K562 (cell line): ENCODE measurements at regions not wholly inside any gene's neighbourhood (a gene's known extent, or its start where the extent isn't known, plus 50 kb on each side); places are given as distances from the start of the nearest gene placed in this dataset.

ENCODE experiments used
- ATAC-seq: fragments of 200-7000 bp; cut with Tn5 transposase; 3 replicates; pipeline ENCODE4 v1.9.1; 2020; ENCODE audit warnings: moderate library complexity
- BruUV-seq: library from RNA; stranded (reverse); fragments of 400-500 nt; replicated peaks from 2 replicates; lab custom pipeline; 2021; lab: Mats Ljungman, UMichigan
- CTCF ChIA-PET: fragments of 300-600 bp; formaldehyde crosslinking; extraction: SDS; loops from one replicate; lab custom pipeline; 2021; ENCODE audit warnings: low intra/inter-chr PET ratio; lab: Yijun Ruan, JAX
- POLR2A ChIA-PET: fragments of 300-600, 350-650 bp; sonication (Branson Sonifier 250); formaldehyde crosslinking; extraction: SDS; loops from one replicate; lab custom pipeline; 2021; ENCODE audit warnings: antibody characterized with exemption, inconsistent platforms; lab: Yijun Ruan, JAX
- DNase-seq, 4 experiments: peaks; one replicate each; pipeline versions ENCODE4 v3.0.0 to v3.0.0-alpha.2; 2011 to 2018; ENCODE audit warnings: low spot score in 3 of 4, mixed read lengths in 3 of 4; ENCODE audit errors: extremely low read depth in 1 of 4
- FAIRE-seq: peaks from 2 replicates; lab custom pipeline; 2011; peaks lifted over from hg19 to GRCh38; lab: Jason Lieb, UNC
- H2AFZ ChIP-seq: 2 replicates; pipeline ENCODE4 v1.6.0; 2011; ENCODE audit warnings: low read depth, low read length, control low read depth, inconsistent platforms
- H3K27ac ChIP-seq: fragments of 200-600 bp; 3 replicates; pipeline ENCODE4 v1.8.0; 2011; ENCODE audit warnings: low read depth, mild to moderate bottlenecking, control low read depth, inconsistent platforms, low read length, moderate library complexity, mixed read lengths; ENCODE audit errors: extremely low read depth
- H3K27me3 ChIP-seq, 2 experiments: fragments of 300-600 bp in 1 of 2; 2 replicates in 1 of 2; 3 replicates in 1 of 2; pipeline versions ENCODE4 v1.6.0 to v1.8.0; 2011; ENCODE audit warnings: inconsistent platforms in 2 of 2, low read length in 2 of 2, mild to moderate bottlenecking in 1 of 2, mixed read lengths in 1 of 2, moderate library complexity in 1 of 2; ENCODE audit not compliant: control insufficient read depth in 2 of 2, insufficient read depth in 2 of 2
- H3K36me3 ChIP-seq: fragments of 300-600 bp; 3 replicates; pipeline ENCODE4 v1.8.0; 2011; ENCODE audit warnings: mild to moderate bottlenecking, low read length, inconsistent platforms; ENCODE audit not compliant: control insufficient read depth, insufficient read depth
- H3K4me1 ChIP-seq, 2 experiments: fragments of 200-600 bp in 1 of 2; replicated peaks in 1 of 2; 2 replicates in 1 of 2; 3 replicates in 1 of 2; pipeline versions ENCODE4 v1.5.1 to v1.8.0; 2011; ENCODE audit warnings: inconsistent platforms in 2 of 2, low read length in 2 of 2, mild to moderate bottlenecking in 1 of 2, mixed read lengths in 1 of 2, moderate library complexity in 1 of 2; ENCODE audit not compliant: control insufficient read depth in 2 of 2, insufficient read depth in 2 of 2
- H3K4me2 ChIP-seq: 2 replicates; pipeline ENCODE4 v1.6.1; 2011; ENCODE audit warnings: low read length, control low read depth, inconsistent platforms, mixed read lengths; ENCODE audit not compliant: insufficient read depth
- H3K4me3 ChIP-seq: fragments of 200-600 bp; sonication (generic), shearing (Covaris generic); 2 replicates; pipeline ENCODE4 v1.5.1; 2016; ENCODE audit warnings: control low read depth, inconsistent platforms
- H3K79me2 ChIP-seq: fragments of 200-600 bp; 3 replicates; pipeline ENCODE4 v1.8.0; 2011; ENCODE audit warnings: low read length, inconsistent platforms; ENCODE audit not compliant: control insufficient read depth, insufficient read depth
- H3K9ac ChIP-seq, 2 experiments: 2 replicates each; pipeline versions ENCODE4 v1.6.0 to v1.6.1; 2011; ENCODE audit warnings: low read depth in 2 of 2, low read length in 2 of 2, control low read depth in 1 of 2, inconsistent platforms in 1 of 2, mild to moderate bottlenecking in 1 of 2, mixed read lengths in 1 of 2; ENCODE audit not compliant: insufficient read depth in 1 of 2
- H3K9me1 ChIP-seq: one replicate; pipeline ENCODE4 v1.6.0; 2011; ENCODE audit warnings: inconsistent platforms, mild to moderate bottlenecking, low read length, moderate library complexity; ENCODE audit not compliant: control insufficient read depth, insufficient read depth
- H3K9me3 ChIP-seq: replicated peaks from 2 replicates; pipeline ENCODE4 v1.5.1; 2011; ENCODE audit warnings: low read depth, low read length, inconsistent platforms; ENCODE audit not compliant: control insufficient read depth, insufficient read depth
- H4K20me1 ChIP-seq: replicated peaks from 2 replicates; pipeline ENCODE4 v1.6.1; 2011; ENCODE audit warnings: low read length, inconsistent platforms, mixed read lengths; ENCODE audit not compliant: control insufficient read depth, insufficient read depth
- CCAR2 ChIP-seq: fragments of 200-400 bp; formaldehyde crosslinking; IDR thresholded peaks from 2 replicates; pipeline ENCODE4 v1.6.1; 2017; ENCODE audit warnings: mild to moderate bottlenecking, low read depth, low read length
- ETS2 ChIP-seq: IDR thresholded peaks from 2 replicates; pipeline ENCODE4 v1.6.1; 2016; ENCODE audit warnings: borderline replicate concordance, missing genetic modification characterization, mild to moderate bottlenecking, moderate library complexity, missing compliant biosample characterization; ENCODE audit not compliant: poor library complexity, severe bottlenecking
- FOXK2 ChIP-seq, 2 experiments: fragments of 450-650 bp; IDR thresholded peaks in 1 of 2; conservative IDR thresholded peaks in 1 of 2; 2 replicates each; pipeline ENCODE4 v1.6.1; 2016; ENCODE audit warnings: low read depth in 2 of 2, mild to moderate bottlenecking in 1 of 2
- NCOA2 ChIP-seq, 2 experiments: fragments of 450-650 bp; IDR thresholded peaks; 2 replicates each; pipeline ENCODE4 v1.6.1; 2018; ENCODE audit warnings: mild to moderate bottlenecking in 2 of 2, moderate library complexity in 1 of 2; ENCODE audit not compliant: partially characterized antibody in 2 of 2
- RFX7 ChIP-seq: fragments of 250-450 bp; sonication (Bioruptor Pico); IDR thresholded peaks from 2 replicates; pipeline ENCODE4 v1.5.1; 2021; ENCODE audit warnings: mild to moderate bottlenecking
- TEAD2 ChIP-seq: fragments of 450-650 bp; IDR thresholded peaks from 2 replicates; pipeline ENCODE4 v1.6.1; 2016; ENCODE audit warnings: missing genetic modification characterization, control low read depth, missing compliant biosample characterization
- ZNF239 ChIP-seq: fragments of 250-450 bp; sonication (Bioruptor Pico); IDR thresholded peaks from 2 replicates; pipeline ENCODE4 v1.4.0; 2020; ENCODE audit warnings: mild to moderate bottlenecking
- ZNF354B ChIP-seq: fragments of 250-450 bp; sonication (Bioruptor Pico); IDR thresholded peaks from 2 replicates; pipeline ENCODE4 v1.4.0; 2020
- ZNF699 ChIP-seq: fragments of 250-450 bp; sonication (Bioruptor Pico); IDR thresholded peaks from 2 replicates; pipeline ENCODE4 v1.8.0; 2021; ENCODE audit warnings: mild to moderate bottlenecking, moderate library complexity; ENCODE audit not compliant: insufficient replicate concordance
- WGBS: fragments of 100-300 bp; shearing (Covaris generic); methylation state at CpG from one replicate; pipeline ENCODE4 v1.1.6; 2016; ENCODE audit warnings: low coverage, mixed read lengths; ENCODE audit not compliant: insufficient coverage; ENCODE audit errors: missing lambda C conversion rate; 5-methylcytosine and 5-hydroxymethylcytosine counted together
- in situ Hi-C: fragments of 300-500 bp; cut with MboI; formaldehyde crosslinking; loops from 4 replicates; pipeline ENCODE4 v1.15.0; 2018; ENCODE audit warnings: inconsistent platforms, mixed read lengths
- intact Hi-C: fragments of 100-400 bp; cut with micrococcal nuclease; formaldehyde crosslinking; loops from 2 replicates; pipeline ENCODE4 v1.14.2; 2022
- TF ChIP-seq, protein P1 (sequence below): fragments of 250-450 bp; sonication (Bioruptor Pico); IDR thresholded peaks from 2 replicates; pipeline ENCODE4 v1.8.0; 2022; ENCODE audit warnings: inconsistent platforms, mild to moderate bottlenecking, moderate library complexity, borderline replicate concordance
- TF ChIP-seq, protein P2 (sequence below): fragments of 450-650 bp; conservative IDR thresholded peaks from 2 replicates; pipeline ENCODE4 v1.6.1; 2016; ENCODE audit warnings: missing genetic modification characterization, low read depth, mild to moderate bottlenecking, control low read depth, missing compliant biosample characterization
- TF ChIP-seq, protein P3 (sequence below): fragments of 250-450 bp; sonication (Bioruptor Pico); IDR thresholded peaks from 2 replicates; pipeline ENCODE4 v1.5.0; 2020; ENCODE audit warnings: mild to moderate bottlenecking

DNA sequence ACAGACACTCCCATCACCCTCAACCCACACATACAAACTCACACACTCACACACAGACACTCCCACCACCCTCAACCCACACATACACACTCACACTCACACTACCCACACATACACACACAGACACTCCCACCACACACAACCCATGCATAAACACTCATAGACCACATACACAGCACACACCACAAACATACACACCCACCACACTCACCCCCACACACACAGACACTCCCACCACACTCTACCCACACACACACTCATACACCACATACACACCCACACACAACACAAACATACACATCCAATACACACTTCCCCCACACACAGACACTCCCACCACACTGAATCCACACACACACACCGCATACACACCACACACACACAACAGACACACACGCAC, 521.2 kb downstream of the TCERG1L start:
- TF ChIP-seq, protein P1, sequence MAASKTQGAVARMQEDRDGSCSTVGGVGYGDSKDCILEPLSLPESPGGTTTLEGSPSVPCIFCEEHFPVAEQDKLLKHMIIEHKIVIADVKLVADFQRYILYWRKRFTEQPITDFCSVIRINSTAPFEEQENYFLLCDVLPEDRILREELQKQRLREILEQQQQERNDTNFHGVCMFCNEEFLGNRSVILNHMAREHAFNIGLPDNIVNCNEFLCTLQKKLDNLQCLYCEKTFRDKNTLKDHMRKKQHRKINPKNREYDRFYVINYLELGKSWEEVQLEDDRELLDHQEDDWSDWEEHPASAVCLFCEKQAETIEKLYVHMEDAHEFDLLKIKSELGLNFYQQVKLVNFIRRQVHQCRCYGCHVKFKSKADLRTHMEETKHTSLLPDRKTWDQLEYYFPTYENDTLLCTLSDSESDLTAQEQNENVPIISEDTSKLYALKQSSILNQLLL (CRISPR knock-in tag) = no peak
- TF ChIP-seq ZNF354B (CRISPR knock-in tag) (no peak), ZNF699 (no peak), TEAD2 (tag) (no peak), ZNF239 (CRISPR knock-in tag) (no peak), CCAR2 (no peak), NCOA2 (IDR thresholded peaks at IDR 0.05; ENCODE audit: partially characterized antibody in 2 of 2) (no peak), FOXK2 (conservative IDR thresholded peaks at IDR 0.05 in 1 of 2, IDR thresholded peaks at IDR 0.05 in 1 of 2; ENCODE audit: low read depth in 2 of 2) (no peak), RFX7 (CRISPR knock-in tag) (no peak), ETS2 (no peak)
- TF ChIP-seq, protein P2, sequence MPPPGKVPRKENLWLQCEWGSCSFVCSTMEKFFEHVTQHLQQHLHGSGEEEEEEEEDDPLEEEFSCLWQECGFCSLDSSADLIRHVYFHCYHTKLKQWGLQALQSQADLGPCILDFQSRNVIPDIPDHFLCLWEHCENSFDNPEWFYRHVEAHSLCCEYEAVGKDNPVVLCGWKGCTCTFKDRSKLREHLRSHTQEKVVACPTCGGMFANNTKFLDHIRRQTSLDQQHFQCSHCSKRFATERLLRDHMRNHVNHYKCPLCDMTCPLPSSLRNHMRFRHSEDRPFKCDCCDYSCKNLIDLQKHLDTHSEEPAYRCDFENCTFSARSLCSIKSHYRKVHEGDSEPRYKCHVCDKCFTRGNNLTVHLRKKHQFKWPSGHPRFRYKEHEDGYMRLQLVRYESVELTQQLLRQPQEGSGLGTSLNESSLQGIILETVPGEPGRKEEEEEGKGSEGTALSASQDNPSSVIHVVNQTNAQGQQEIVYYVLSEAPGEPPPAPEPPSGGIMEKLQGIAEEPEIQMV (tag) = no peak
- TF ChIP-seq, protein P3, sequence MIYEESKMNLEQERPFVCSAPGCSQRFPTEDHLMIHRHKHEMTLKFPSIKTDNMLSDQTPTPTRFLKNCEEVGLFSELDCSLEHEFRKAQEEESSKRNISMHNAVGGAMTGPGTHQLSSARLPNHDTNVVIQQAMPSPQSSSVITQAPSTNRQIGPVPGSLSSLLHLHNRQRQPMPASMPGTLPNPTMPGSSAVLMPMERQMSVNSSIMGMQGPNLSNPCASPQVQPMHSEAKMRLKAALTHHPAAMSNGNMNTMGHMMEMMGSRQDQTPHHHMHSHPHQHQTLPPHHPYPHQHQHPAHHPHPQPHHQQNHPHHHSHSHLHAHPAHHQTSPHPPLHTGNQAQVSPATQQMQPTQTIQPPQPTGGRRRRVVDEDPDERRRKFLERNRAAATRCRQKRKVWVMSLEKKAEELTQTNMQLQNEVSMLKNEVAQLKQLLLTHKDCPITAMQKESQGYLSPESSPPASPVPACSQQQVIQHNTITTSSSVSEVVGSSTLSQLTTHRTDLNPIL (CRISPR knock-in tag) = no peak
- TF ChIP-seq, all 486 proteins: peak for 0
- POLR2A ChIA-PET = no interaction called here
- intact Hi-C loops = no loop called here
- Histone ChIP-seq H2AFZ (no peak overlapping the region), H3K9me3 (no peaks in the 10 kb centered on the region), H3K79me2 (no peaks in the 10 kb centered on the region), H3K4me1 (no peaks in the 10 kb centered on the region), H3K4me3 (no peak overlapping the region), H3K27me3 (no peaks in the 10 kb centered on the region), H3K9ac (no peak overlapping the region), H3K9me1 (no peaks in the 10 kb centered on the region), H3K36me3 (no peaks in the 10 kb centered on the region), H3K27ac (no peak overlapping the region), H3K4me2 (no peak overlapping the region), H4K20me1 (no peaks in the 10 kb centered on the region)
- BruUV-seq = no TSS peak
- DNase-seq (no peak), FAIRE-seq (no peak), ATAC-seq (no peak)
- in situ Hi-C loops = no loop called here
- WGBS = 0% methylated on average over 1 of the region's 2 CpGs
- CTCF ChIA-PET = no interaction called here
